Astrocyte (in vitro differentiated cells and primary cell): ENCODE measurements at regions not wholly inside any gene's neighbourhood (a gene's known extent, or its start where the extent isn't known, plus 50 kb on each side); places are given as distances from the start of the nearest gene placed in this dataset.

Experiments
- DNase-seq: peaks from one replicate; pipeline ENCODE4 v3.0.0-alpha.2; 2010; ENCODE audit warnings: low read depth
- FAIRE-seq: peaks from 2 replicates; lab custom pipeline; 2011; peaks lifted over from hg19 to GRCh38; lab: Jason Lieb, UNC
- H2AFZ ChIP-seq: 2 replicates; pipeline ENCODE4 v1.6.0; 2012; ENCODE audit warnings: low read depth, low read length, inconsistent platforms
- H3K27ac ChIP-seq: 2 replicates; pipeline ENCODE4 v1.5.1; 2011; ENCODE audit warnings: low read depth, low read length, inconsistent platforms
- H3K27me3 ChIP-seq: 2 replicates; pipeline ENCODE4 v1.6.0; 2011; ENCODE audit warnings: low read length, inconsistent platforms; ENCODE audit not compliant: insufficient read depth
- H3K36me3 ChIP-seq: 2 replicates; pipeline ENCODE4 v1.5.1; 2011; ENCODE audit warnings: low read length, inconsistent platforms; ENCODE audit not compliant: insufficient read depth
- H3K4me1 ChIP-seq: 2 replicates; pipeline ENCODE4 v1.5.1; 2011; ENCODE audit warnings: low read length, inconsistent platforms; ENCODE audit not compliant: insufficient read depth
- H3K4me2 ChIP-seq: 2 replicates; pipeline ENCODE4 v1.6.0; 2012; ENCODE audit warnings: low read length, inconsistent platforms
- H3K4me3 ChIP-seq: 2 replicates; pipeline ENCODE4 v1.5.1; 2011; ENCODE audit warnings: low read depth, mild to moderate bottlenecking, low read length, inconsistent platforms; ENCODE audit not compliant: insufficient read depth
- H3K79me2 ChIP-seq: 2 replicates; pipeline ENCODE4 v1.6.0; 2012; ENCODE audit warnings: mild to moderate bottlenecking, low read length, inconsistent platforms; ENCODE audit not compliant: insufficient read depth
- H3K9ac ChIP-seq: 2 replicates; pipeline ENCODE4 v1.6.0; 2012; ENCODE audit warnings: mild to moderate bottlenecking, low read length, inconsistent platforms
- H3K9me3 ChIP-seq: 2 replicates; pipeline ENCODE4 v1.5.1; 2012; ENCODE audit warnings: low read depth, mild to moderate bottlenecking, low read length, inconsistent platforms; ENCODE audit not compliant: insufficient read depth
- H4K20me1 ChIP-seq: 2 replicates; pipeline ENCODE4 v1.6.0; 2012; ENCODE audit warnings: low read length, inconsistent platforms; ENCODE audit not compliant: insufficient read depth
- H3K27ac Mint-ChIP-seq: one replicate; pipeline ENCODE4 v1.8.0; 2021; ENCODE audit warnings: mild to moderate bottlenecking, mixed read lengths; ENCODE audit not compliant: unreplicated experiment
- H3K27me3 Mint-ChIP-seq: one replicate; pipeline ENCODE4 v1.8.0; 2021; ENCODE audit warnings: low read depth, mixed read lengths; ENCODE audit not compliant: unreplicated experiment
- H3K36me3 Mint-ChIP-seq: one replicate; pipeline ENCODE4 v1.8.0; 2021; ENCODE audit warnings: low read depth, mixed read lengths; ENCODE audit not compliant: unreplicated experiment
- H3K4me1 Mint-ChIP-seq: one replicate; pipeline ENCODE4 v1.8.0; 2021; ENCODE audit warnings: low read depth, mixed read lengths; ENCODE audit not compliant: unreplicated experiment
- H3K4me3 Mint-ChIP-seq: one replicate; pipeline ENCODE4 v1.8.0; 2021; ENCODE audit warnings: mild to moderate bottlenecking, moderate library complexity, mixed read lengths; ENCODE audit not compliant: unreplicated experiment
- H3K9me3 Mint-ChIP-seq: one replicate; pipeline ENCODE4 v1.8.0; 2021; ENCODE audit warnings: mild to moderate bottlenecking, mixed read lengths; ENCODE audit not compliant: unreplicated experiment
- CTCF ChIP-seq: IDR thresholded peaks from 2 replicates; pipeline ENCODE4 v1.5.1; 2011; ENCODE audit warnings: low read depth, mild to moderate bottlenecking, inconsistent platforms, low read length, moderate library complexity; ENCODE audit not compliant: insufficient read depth
- EZH2 ChIP-seq: IDR thresholded peaks from 2 replicates; pipeline ENCODE4 v1.6.1; 2012; ENCODE audit warnings: mild to moderate bottlenecking, low read length, inconsistent platforms; ENCODE audit not compliant: insufficient read depth

GRCh38 chr6:108736832-108737231 is 111.4 kb upstream of the ARMC2 start:
- Mint-ChIP-seq H3K27ac (peak overlapping the region; percentile 85), H3K9me3 (peaks cover 2% of the 10 kb centered on the region), H3K36me3 (peaks cover 2% of the 10 kb centered on the region), H3K4me1 (peaks cover 35% of the 10 kb centered on the region), H3K4me3 (no peak overlapping the region), H3K27me3 (no peaks in the 10 kb centered on the region)
- Histone ChIP-seq H3K36me3 (no peaks in the 10 kb centered on the region), H4K20me1 (no peaks in the 10 kb centered on the region), H3K79me2 (no peaks in the 10 kb centered on the region), H3K4me3 (peak overlapping the region; percentile 1), H3K4me1 (peaks cover 30% of the 10 kb centered on the region), H3K9ac (no peak overlapping the region), H3K4me2 (peak overlapping the region; percentile 61), H2AFZ (no peak overlapping the region), H3K27me3 (no peaks in the 10 kb centered on the region), H3K27ac (peak overlapping the region; percentile 72), H3K9me3 (no peaks in the 10 kb centered on the region)
- FAIRE-seq (no peak), DNase-seq (peak; percentile 90)
- TF ChIP-seq CTCF (no peak), EZH2 (no peak)

- Histone ChIP-seq H2AFZ (no peak overlapping the region), H3K4me1 (peaks cover 30% of the 10 kb centered on the region), H4K20me1 (no peaks in the 10 kb centered on the region), H3K36me3 (no peaks in the 10 kb centered on the region), H3K27ac (peak overlapping the region; percentile 72), H3K27me3 (no peaks in the 10 kb centered on the region), H3K4me2 (peak overlapping the region; percentile 61), H3K9ac (peak overlapping the region; percentile 53), H3K4me3 (peak overlapping the region; percentile 0), H3K9me3 (no peaks in the 10 kb centered on the region), H3K79me2 (no peaks in the 10 kb centered on the region)
- TF ChIP-seq CTCF (no peak), EZH2 (no peak)
- Mint-ChIP-seq H3K4me3 (no peak overlapping the region), H3K4me1 (peaks cover 32% of the 10 kb centered on the region), H3K36me3 (peaks cover 2% of the 10 kb centered on the region), H3K9me3 (peaks cover 2% of the 10 kb centered on the region), H3K27me3 (no peaks in the 10 kb centered on the region), H3K27ac (peak overlapping the region; percentile 73)
- FAIRE-seq: peak; percentile 87
- DNase-seq: peak; percentile 99
Measured at GRCh38 chr6:108737594-108738546, 110.4 kb upstream of the ARMC2 start.
